Uterus (tissue), 2 donors: ENCODE measurements at regions not wholly inside any gene's neighbourhood (a gene's known extent, or its start where the extent isn't known, plus 50 kb on each side); places are given as distances from the start of the nearest gene placed in this dataset.
"Not testable (repeated sequence)": the region's sequence is repeated elsewhere in the genome, so short reads cannot be mapped to it uniquely, and the experiment has no call there.

Experiments
- CTCF ChIP-seq, 4 experiments: fragments of 200-600 bp in 2 of 4; fragments of 450-650 bp in 2 of 4; sonication (generic) in 2 of 4; IDR thresholded peaks; one replicate each; pipeline ENCODE4 v1.5.1; 2016 to 2019; ENCODE audit warnings: antibody characterized with exemption in 4 of 4, mild to moderate bottlenecking in 2 of 4, moderate library complexity in 1 of 4
- POLR2A ChIP-seq, 2 donors: fragments of 450-650 bp; IDR thresholded peaks; one replicate each; pipeline ENCODE4 v1.6.1; 2016; ENCODE audit warnings: antibody characterized with exemption in 2 of 2, mild to moderate bottlenecking in 1 of 2, moderate library complexity in 1 of 2

- not testable (repeated sequence) for TF ChIP-seq CTCF, POLR2A (IDR thresholded peaks at IDR 0.05)
These were observed 189.4 kb upstream of the NBPF12 start for GRCh38 chr1:146748686-146749085.
